ENCODE measurements at regions not wholly inside any gene's neighbourhood (a gene's known extent, or its start where the extent isn't known, plus 50 kb on each side); places are given as distances from the start of the nearest gene placed in this dataset.

DNA sequence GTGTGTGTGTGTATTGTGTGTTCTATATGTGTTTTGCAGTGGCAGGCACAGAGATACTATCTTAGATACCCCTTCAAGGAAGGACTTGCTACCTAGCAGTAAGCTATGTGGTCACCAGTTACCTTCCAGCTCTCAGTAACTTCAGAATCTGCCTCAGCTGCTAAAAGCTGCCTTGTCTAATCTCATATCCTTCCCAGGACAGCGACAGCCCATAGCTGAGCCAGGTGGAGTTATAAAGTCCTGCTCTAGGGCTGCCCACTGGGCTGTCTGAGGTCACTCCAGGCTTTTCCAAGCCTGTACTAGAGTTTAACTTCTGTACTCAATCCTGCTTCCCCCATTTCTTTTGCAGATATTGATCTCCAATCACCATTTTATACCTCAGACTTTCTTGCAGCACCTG, 942.6 kb downstream of the GALC start:
- TF ChIP-seq CTCF (IDR thresholded peaks at IDR 0.05) (no peak), POLR2A (IDR thresholded peaks at IDR 0.05) (no peak)

Measured in right lobe of liver (tissue), 4 donors.